A204.1 (cell line): ENCODE measurements at regions not wholly inside any gene's neighbourhood (a gene's known extent, or its start where the extent isn't known, plus 50 kb on each side); places are given as distances from the start of the nearest gene placed in this dataset.

ENCODE experiments used
- FAIRE-seq: peaks from 2 replicates; lab custom pipeline; 2012; peaks lifted over from hg19 to GRCh38; lab: Jason Lieb, UNC

DNA sequence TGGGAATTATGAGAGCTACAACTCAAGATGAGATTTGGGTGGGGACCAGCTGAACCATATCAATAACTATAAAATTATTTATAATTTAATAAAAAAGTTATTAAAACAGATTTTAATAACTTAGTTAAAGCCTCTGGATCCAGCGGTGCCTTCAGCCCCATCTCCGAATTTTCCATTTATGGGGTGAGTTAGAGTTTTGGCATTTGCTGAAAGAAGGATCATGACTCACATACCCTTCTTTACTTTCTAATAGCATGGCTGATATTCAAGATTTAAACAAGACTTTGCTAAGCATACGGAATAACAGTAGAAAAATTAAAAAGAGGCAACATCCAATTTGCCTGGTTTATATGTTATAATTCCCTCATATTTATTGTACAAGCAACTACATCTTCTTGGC lies 94.5 kb downstream of the RDH14 start:
- no peak for FAIRE-seq

DNA sequence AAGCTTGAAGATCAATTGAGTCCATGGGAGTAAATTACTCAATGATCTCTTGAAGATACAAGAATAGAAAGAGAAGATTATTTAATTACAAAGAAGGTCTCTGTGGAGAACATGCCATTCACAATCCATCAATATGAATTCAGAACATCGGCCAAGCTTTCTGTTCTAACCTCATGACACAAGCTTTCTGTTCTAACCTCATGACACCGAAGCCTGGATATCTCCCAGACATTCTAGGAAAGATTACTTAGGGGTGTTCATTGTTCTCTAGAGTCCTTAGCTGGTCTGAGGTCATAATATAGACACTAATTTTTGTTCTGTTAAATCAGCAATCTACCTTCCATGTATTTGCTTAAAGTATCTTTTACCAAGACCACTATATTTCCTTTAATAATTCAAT lies 95.5 kb downstream of the RDH14 start:
- FAIRE-seq = no peak

DNA sequence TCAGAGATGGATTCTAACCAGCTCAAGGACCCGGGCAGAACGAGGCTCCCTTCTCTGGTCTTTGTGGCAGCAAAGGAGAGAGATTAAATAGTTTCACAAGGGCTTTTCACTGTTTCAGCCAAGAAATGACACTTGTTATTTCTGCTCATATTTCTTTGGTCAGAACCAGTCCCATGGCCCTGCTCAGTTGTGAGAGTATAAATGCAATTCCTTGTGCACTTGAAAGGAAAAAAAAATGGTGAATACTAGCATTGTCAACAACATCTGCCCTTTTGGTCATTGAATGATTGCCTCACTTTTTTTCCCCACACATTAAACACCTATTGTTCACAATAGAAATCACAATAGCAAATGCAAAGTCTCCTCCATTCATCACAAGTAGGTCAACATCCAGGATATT lies 104.4 kb downstream of the RDH14 start:
- no peak for FAIRE-seq

- FAIRE-seq = no peak
Measured at GRCh38 chr2:18455236-18455862, 105.1 kb downstream of the RDH14 start.

- no peak for FAIRE-seq
Measured at GRCh38 chr2:18454692-18455235, 105.7 kb downstream of the RDH14 start.

DNA sequence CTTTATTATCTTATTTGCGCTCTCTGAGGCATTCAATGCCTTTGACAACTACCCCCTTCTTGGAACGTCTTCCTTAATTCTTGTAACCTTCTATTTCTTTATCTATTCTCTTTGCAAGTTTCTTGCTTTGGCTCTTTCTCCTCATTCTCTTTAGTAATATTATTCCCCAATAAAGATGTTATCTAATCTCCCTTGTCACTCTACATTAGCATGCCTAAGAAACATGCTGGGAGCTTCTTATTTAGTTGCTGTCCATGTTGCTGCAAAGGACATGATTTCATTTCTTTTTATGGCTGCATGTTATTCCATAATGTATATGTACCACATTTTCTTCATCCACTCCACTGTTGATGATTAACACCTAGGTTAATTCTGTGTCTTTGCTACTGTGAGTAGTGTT lies 113.7 kb downstream of the RDH14 start:
- no peak for FAIRE-seq

GRCh38 chr2:18445433-18446320 lies 114.8 kb downstream of the RDH14 start:
- FAIRE-seq = no peak

GRCh38 chr2:18444806-18445205 lies 115.6 kb downstream of the RDH14 start:
- no peak for FAIRE-seq

- no peak for FAIRE-seq
Measured at GRCh38 chr2:18441583-18441982, 118.9 kb downstream of the RDH14 start.

DNA sequence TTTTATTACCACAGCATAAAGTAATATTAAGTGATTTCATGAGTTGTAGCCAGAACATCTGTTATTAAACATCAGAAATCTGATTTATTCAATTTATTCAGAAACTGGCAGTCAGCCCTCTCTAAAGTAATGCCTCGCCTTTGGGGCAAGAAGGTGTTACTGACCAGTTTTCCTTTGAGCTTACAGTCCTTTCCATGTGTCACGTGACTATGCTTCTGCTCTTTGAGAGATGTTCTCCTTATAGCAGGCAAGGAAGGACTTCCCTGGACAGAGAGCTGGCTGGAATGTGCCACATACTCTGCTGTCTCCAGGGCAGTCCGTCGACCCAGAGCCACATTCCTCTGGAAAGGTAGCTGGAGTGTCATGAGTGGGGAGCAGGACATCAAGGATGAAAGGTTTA lies 119.7 kb downstream of the RDH14 start:
- no peak for FAIRE-seq

DNA sequence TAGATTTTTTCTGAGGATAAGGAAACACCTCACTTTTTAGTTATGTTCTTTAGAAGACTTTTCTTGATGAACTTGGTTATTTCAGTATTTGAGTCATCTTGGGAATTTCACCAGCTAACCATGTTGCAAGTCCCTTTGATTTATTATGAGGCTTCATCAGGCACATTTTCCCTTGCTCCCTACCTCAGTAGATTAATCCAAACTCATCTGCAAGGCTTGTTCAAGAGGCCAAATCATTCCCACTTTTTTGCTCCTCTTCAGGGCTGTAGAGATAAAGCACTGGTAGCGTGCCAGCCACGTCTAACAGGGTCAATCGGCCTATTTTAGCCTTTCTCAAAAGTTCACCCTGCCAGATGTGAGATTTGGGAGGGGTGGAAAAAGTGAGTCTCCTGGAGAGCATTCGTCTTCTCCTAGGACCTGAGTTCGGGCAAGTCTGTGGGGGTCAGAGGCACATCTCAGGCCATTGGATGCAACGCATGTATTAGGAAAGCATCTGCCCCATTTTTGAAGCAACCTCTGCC lies 120.3 kb downstream of the RDH14 start:
- FAIRE-seq = no peak

- no peak for FAIRE-seq
Measured at GRCh38 chr2:18439716-18440115, 120.7 kb downstream of the RDH14 start.

- no peak for FAIRE-seq
Measured at GRCh38 chr2:18437909-18438308, 122.5 kb downstream of the RDH14 start.

GRCh38 chr2:18436503-18437005 lies 123.9 kb downstream of the RDH14 start:
- FAIRE-seq = no peak

DNA sequence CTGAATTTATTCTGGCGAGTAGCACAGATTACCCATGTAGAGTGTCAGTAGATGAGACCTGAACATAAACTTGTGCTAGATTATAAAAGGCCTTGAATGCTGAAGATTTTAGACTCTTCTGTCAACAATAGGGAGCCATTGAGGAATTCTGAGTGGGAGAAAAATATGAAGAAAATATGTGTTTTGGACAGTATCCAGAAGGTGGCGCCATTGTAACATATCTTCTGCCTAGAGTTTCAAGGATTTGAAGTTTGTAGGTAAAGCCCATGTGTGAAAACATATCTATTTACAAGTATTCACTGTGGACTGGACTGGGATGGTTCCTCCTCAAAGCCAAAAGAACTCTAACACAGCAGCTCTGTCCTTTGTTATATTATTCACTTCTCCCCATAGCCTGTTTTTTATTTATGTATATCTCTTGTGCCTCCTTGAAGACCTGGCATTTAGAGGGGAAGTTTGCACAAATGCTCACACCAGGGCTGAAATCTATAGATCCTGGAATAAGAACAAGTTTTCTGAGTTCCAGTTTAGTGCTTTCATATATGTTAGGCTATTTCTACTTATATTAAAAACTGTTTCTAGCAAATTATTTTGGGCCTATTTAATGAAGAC lies 124.9 kb downstream of the RDH14 start:
- peak; percentile 44 for FAIRE-seq

DNA sequence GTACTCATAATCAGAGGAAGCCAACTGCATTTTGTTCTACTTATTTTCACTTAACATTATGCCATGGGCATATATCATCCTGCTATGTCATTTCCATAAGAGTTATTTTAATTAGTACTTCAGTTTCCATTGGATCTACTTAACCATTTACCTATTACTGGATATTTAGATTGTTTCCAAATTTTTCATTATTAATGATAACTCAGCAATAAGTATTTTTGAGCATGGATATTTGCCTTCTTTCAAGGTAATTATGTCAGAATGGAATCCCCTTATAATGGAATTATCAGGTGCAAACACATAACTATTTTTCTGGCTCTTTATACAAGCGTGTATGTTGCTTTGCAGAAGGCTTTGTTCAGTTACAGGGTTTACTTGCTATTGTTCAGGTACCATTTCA lies 126.6 kb downstream of the RDH14 start:
- no peak for FAIRE-seq

- FAIRE-seq = no peak
Measured at GRCh38 chr2:18432999-18433398, 127.5 kb downstream of the RDH14 start.

DNA sequence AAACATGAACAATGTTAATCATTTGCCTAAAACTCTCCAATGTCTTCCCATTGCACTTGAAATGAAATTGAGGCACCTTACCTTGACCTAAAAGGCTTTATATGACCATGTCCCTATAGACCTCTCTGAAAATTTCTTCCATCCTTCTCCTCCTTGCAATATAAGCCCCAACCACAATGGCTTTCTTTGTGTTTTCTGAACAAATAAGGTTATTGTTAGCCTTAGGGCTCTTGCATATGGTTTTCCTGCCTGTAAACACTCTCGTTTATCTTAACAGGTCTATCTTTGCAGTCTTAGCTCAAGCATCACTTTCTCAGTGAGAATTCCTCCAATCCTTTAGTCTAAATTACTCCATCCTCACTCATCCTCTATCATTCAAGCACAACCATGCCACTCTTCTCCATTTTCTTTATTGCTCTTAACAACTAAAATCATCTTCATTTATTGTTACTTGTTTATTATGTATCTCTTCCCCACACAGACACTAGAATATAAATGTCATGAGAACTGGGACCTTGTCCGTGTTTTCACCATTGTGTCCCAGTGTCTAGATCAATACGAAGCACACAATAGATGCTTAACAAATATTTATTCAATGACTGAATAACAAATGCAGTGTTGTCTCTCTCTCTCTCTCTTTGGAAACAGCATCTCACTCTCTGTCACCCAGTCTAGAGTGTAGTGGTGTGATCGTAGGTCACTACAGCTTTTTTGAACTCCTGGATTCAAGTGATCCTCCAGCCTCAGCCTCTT lies 129.3 kb downstream of the RDH14 start:
- no peak for FAIRE-seq

DNA sequence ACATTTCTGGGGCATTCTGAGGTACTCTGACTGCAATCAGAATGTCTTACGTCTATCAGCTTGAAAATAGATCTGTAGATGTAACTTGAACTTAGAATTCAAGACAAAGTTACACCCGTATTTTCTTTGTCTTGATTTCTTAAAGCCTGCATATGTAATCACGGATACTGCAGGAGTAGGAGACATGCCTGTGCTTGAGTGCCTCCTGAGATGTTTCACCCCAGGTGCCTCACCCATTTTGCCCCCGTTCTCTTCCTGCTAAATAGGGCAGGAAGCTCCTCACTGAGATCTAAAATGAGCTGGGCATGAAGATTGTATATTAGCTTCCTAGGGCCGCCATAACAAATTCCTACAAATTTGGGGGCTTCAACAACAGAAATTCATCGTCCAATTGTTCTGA lies 131.9 kb downstream of the RDH14 start:
- no peak for FAIRE-seq

DNA sequence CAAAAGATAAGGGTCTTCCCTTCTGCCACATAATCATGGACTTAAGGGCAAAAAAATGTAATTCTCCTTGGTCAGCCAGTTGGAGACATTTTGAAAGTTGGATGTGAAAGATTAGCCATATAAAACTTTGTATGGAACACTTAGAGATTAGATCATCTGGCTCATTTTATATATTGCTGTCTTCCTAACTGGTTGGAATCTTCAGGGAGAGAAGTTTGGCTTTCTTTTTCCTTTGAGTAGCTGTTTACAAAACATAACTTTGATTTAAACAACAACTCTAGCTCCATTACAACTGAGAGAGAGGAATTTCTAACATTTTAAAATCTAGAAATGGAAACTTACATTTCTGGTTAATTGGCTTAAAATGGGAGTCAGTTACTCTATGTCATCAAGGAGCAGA lies 132.7 kb downstream of the RDH14 start:
- FAIRE-seq = no peak

DNA sequence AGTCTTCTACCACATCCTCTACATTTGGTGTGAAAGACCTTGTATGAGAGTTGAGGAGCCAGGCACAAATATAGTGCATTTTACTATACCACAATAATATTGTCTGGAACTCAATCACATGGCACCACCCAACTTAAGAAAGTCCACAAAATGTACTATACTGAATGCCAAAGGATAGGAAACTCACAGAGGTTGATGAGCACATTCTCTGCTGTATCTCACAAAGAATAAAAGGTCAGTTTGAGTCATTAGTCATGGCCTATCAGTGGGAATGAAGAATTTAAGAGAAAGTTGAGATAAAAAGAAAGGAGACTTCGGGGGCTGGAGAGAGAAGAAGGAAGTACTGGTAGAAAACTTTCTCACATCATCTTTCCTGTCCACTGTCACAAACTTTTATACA lies 134.3 kb downstream of the RDH14 start:
- FAIRE-seq = no peak

- no peak for FAIRE-seq
Measured at GRCh38 chr2:18425210-18425703, 135.2 kb downstream of the RDH14 start.
